Uterus (tissue), 2 donors: ENCODE measurements at regions not wholly inside any gene's neighbourhood (a gene's known extent, or its start where the extent isn't known, plus 50 kb on each side); places are given as distances from the start of the nearest gene placed in this dataset.

Experiments used
- POLR2A ChIP-seq, 2 donors: fragments of 450-650 bp; IDR thresholded peaks; one replicate each; pipeline ENCODE4 v1.6.1; 2016; ENCODE audit warnings: antibody characterized with exemption in 2 of 2, mild to moderate bottlenecking in 1 of 2, moderate library complexity in 1 of 2
- TF ChIP-seq, protein P1 (sequence below), 4 experiments: fragments of 200-600 bp in 2 of 4; fragments of 450-650 bp in 2 of 4; sonication (generic) in 2 of 4; IDR thresholded peaks; one replicate each; pipeline ENCODE4 v1.5.1; 2016 to 2019; ENCODE audit warnings: antibody characterized with exemption in 4 of 4, mild to moderate bottlenecking in 2 of 4, moderate library complexity in 1 of 4

- TF ChIP-seq, protein P1, sequence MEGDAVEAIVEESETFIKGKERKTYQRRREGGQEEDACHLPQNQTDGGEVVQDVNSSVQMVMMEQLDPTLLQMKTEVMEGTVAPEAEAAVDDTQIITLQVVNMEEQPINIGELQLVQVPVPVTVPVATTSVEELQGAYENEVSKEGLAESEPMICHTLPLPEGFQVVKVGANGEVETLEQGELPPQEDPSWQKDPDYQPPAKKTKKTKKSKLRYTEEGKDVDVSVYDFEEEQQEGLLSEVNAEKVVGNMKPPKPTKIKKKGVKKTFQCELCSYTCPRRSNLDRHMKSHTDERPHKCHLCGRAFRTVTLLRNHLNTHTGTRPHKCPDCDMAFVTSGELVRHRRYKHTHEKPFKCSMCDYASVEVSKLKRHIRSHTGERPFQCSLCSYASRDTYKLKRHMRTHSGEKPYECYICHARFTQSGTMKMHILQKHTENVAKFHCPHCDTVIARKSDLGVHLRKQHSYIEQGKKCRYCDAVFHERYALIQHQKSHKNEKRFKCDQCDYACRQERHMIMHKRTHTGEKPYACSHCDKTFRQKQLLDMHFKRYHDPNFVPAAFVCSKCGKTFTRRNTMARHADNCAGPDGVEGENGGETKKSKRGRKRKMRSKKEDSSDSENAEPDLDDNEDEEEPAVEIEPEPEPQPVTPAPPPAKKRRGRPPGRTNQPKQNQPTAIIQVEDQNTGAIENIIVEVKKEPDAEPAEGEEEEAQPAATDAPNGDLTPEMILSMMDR (IDR thresholded peaks at IDR 0.05): no peak
- TF ChIP-seq POLR2A (IDR thresholded peaks at IDR 0.05): no peak
Measured at GRCh38 chr10:45096001-45096400, 95.3 kb downstream of the ZNF22 start.
